ENCODE measurements at regions not wholly inside any gene's neighbourhood (a gene's known extent, or its start where the extent isn't known, plus 50 kb on each side); places are given as distances from the start of the nearest gene placed in this dataset.

GRCh38 chr3:5710718-5711117, 523.2 kb downstream of the EDEM1 start:
- no peak for TF ChIP-seq CTCF (IDR thresholded peaks at IDR 0.05)
- TF ChIP-seq POLR2A (IDR thresholded peaks at IDR 0.05) = no peak

All from testis (tissue), 2 donors.